Fibroblast of the conjunctiva (primary cell): ENCODE measurements at regions not wholly inside any gene's neighbourhood (a gene's known extent, or its start where the extent isn't known, plus 50 kb on each side); places are given as distances from the start of the nearest gene placed in this dataset.
A peak's percentile ranks its signal among the peaks of the same experiment; 100 is the strongest.

Experiments
- DNase-seq: peaks from one replicate; pipeline ENCODE4 v3.0.0-alpha.2; 2010; ENCODE audit warnings: low read depth

DNA sequence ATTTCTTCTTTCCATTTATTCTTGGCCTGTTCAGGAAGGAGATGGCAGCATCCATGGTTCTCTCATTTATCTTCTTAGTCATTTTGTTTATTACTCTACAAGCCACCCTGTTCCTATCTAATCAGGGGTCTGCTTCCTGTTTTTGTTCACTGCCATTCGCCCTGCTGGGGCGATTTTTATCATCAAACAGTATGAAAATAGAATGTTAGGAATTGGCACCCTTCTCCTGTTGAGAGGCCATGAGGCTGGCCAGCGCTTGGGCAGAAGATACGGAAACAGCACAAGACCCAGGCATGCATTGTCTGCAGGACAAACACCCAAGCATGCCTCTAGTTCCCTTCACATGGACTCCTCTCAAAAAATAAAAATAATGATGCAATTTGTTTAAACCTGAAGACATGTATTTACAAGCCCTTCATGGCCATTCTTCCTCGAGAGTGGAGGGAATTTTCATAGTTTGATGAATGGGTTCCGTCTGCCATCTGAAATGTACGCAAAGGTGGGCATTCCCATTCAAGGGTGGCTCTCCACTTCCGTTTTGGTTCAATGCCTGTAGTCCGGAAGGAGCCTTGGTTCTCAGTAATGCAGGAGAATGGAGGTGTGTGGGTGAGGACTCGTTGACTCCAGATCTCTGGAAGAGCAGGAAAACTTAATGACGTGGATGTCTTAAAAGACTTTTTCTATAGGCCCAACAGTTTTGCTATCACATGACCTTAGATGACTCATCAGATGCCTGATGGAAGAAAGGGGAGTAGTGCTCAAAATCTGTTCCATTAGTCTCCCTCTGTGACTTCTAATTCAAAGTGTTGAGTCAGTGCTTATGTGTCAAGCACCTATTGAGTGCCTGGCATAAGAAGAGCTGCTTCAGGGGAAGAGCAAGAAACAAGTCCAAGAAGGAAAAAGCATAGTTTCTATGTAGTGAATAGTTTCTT lies 252.4 kb upstream of the TBX3 start:
- DNase-seq = no peak

DNA sequence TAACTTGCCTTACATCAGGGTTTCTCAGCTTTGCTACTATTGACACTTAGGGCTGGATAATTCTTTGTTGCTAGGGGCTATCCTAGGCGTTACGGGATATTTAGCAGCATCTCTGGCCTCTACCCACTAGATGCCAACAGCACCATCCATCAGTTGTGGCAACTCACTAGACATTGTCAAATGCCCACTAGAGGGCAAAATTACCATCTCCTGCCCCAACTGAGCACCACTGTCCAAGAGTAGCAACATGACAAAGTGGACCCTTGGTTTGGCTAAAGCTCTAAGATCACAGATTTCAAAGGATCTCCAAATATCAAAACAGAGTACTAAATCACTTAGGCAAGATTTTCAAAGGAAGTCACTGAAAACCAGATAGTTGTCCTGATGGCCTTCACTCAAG lies 251.7 kb upstream of the TBX3 start:
- DNase-seq = no peak

DNA sequence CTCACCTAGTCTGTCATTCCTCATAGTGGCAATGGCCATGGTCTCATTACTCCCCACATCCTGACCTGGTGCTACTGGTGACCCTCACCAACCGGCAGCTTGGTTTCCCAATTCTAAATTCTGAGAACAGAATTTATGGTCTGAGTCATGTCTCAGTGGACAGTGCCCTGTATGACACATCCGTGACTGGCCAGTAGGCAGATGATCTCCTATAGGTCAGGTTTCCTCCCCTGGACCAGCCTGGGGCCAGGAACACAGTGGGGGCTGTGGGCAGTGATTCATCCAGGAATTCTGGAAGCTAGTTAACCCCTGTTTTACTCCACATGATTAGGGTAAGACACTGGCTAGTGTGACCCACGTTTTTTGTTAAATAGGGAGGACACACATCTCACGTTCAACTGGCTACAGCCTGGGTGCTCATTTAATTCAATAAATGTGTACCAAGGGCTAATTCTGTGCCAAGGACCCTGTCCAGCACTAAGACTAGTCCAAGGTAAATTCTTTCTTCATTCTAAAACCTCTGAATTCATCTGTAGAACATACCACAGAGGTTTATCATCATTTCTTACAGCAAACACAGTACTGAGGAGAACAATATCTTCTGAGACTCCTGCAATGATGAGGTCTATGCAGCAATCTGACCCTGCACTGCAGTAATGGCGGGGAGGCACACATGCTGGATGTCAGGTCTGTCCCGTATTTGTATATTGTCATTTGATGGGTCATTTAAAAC lies 249.6 kb upstream of the TBX3 start:
- DNase-seq = peak; percentile 75

DNA sequence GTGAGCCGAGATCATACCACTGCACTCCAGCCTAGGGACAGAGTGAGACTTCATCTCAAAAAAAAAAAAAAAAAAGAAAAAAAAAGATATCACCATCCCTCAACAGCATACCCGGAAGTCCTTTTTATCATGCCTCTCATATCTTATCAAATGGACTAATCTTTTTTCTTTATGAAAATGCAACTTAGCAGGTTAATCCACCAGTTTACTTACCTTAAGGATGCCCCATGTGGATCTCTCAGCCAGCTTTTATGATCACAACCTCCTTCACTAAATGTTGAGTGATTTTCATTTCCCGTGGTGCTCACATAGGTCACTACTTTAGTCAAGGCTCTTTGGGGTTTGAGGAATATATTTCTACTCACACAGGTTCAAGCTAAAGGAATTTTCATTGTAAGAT lies 248.8 kb upstream of the TBX3 start:
- no peak for DNase-seq

DNA sequence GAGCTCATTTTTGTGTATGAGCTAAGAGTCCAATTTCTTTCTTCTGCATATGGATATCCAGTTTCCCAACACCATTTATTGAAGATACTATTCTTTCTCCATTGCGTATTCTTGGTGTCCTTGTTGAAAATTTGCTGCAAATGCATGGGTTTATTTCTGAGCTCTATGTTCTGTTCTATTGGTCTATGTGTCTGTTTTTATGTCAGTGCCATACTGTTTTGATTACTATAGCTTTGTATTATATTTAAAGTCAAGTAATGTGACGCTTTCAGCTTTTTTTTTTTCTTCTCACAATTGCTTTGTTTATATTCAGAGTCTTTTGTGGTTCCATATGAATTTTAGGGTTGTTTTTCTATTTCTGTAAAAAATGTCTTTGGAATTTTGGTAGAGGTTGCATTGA lies 247.1 kb upstream of the TBX3 start:
- DNase-seq = no peak

DNA sequence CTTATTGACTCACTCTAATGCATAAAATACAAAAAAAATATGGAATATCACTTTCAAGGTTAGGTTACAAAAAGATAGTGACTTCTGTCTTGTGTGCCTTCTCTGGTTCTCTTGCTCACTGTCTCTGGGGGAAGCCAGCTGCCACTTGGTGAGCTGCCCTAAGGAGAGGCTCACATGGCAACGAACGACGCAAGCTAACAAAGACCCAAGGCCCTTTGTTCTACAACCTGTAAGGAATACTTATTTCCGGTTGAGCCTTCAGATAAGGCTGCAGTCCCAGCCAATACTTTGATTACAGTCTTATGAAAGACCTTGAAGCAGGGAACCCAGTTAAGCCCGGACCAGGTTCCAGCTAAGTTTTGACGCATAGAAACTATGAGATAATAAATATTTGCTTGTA lies 242.4 kb upstream of the TBX3 start:
- DNase-seq = no peak

DNA sequence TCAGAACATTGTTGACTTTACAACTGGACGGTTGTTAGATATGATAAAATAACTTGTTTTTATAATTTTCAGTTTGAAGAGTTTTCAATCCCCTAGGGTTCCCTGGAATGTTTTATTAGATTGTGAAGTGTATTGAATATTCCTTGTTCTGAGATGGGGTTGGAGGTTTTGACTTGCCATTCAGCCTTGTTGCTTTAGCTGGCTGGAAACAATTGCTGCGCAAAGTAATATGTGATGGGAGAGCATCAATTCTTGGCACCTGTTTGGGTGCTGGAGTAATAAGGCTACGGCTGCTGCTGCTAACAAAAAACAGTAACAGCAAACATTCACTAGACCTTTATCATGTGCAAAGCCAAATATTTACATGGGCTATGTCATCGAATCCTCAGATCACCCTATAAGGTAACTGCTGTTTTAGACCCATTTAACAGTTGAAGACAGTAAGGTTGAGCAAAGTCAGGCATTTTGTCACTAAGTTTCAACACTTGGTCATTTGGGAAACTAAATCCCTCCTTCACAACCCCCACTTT lies 241.0 kb upstream of the TBX3 start:
- no peak for DNase-seq

DNA sequence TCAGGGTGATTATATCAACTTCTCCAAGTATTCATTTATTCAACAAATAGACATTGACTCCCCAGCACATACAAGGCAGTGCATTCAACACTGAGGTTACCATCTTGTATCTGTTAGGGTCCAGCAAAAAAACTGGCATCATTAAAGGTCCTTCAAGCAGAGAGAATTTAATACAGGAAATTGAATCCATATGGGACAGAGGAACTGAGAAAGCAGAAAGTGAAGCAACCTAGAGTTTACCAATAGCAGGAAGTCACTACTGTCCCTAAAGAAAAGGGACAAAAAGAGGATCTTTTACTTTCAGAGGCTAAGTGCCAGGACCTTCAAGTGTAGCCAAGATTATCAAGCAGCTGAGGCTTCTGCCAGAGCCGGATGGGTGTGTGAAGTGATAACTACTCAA lies 237.8 kb upstream of the TBX3 start:
- no peak for DNase-seq

DNA sequence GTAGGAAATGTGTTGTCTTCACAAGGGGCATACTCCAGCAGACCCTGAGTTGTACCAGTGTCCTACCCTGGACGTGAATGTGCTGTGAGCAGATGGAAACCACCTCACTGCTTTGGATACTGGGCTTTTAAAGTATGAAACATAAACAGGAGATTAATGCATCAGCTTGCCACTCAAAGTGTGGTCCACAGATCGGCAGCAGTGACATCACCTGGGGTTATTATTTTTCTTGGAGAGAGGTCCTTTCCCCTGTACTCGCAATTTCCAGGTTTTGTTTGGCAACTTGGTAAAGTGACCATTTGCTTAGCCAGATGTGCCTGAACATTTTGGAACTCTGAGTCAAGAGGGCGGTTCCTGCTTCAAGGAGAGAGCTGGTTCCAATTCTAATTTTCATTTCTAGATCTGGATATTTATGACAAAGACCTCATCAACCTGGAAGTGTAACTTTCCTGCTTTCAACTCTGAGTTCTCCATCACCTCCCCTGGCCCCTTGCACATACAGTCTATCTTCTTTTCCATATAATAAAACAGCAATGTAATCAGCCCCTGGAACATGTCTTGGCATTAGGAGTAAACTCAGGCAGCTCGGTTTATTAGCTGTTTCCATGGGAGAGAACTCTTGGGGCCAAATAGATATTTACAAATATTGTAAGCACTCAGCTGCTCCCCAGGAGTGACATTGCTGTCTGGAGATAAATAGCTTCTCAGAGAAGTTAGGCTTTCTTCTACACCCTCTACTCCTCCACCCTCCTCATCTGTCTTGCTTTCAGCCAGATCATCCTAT lies 237.0 kb upstream of the TBX3 start:
- DNase-seq = no peak

DNA sequence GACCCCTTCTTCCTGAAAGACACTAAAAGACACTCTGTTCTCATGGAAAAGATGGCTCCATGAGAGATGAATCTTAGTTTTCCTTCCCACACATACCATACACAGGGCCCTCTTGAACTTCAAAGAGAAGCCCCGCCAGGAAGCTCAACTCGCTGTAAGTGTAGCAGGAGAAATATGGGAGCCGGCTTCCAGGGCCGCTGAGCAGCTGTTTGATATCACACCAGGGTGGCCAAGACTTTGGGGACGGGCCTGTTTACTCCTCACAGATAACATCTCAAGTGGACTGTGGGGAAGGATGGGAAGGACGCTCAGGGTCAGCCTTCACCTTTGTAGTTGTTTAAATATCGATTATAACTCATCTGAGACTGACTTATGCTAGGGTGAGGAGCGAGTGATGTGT lies 235.5 kb upstream of the TBX3 start:
- no peak for DNase-seq

DNA sequence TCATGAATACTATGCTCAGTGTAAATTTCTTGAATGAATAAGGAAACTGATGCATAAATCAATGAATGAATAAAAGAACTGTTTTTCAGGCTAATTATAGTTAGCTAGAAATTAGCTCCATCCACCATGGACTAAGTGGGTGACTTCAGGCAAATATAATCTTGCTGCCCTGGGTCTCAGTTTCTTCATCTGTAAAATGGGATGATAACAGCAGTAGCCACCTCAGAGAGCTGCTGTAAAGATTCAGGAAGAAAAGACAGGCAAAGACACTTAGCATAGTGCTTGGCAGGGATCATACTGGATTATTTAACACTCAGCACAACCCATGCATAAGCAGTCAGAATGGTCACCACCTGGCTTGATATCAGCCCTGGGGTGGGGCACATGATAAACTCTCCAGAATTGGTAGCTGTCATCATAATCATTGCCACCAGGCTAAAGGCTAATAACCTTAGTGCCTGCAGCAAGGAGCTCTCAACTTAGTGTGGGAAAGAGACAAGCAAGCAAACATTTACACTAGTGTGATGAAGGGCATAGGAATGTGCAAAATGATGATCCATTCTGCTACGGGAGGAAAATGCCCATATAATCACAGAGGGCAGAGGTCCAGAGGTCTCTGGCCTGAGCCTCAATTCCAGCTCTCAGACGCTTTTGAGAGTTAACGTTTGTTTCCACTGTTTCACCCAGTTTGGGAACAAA lies 234.7 kb upstream of the TBX3 start:
- DNase-seq = no peak

DNA sequence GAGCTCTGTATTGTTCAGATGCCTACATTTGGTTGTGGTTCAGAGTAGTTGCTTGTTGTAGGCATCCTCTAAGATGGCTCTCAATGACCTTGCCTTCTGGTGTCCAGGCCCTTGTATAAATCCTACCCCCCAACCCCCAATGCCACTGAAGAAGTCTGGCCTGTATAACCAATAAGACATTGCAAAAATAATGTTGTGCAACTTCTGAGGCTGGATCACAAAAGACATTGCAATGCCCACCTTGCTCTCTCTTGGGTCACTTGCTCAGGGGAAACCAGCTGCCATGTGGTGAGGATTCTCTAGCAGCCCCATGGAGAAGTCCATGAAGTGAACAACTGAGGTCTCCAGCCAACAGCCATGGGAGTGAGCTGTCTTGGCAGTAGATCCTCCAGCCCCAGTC lies 234.0 kb upstream of the TBX3 start:
- DNase-seq = no peak

DNA sequence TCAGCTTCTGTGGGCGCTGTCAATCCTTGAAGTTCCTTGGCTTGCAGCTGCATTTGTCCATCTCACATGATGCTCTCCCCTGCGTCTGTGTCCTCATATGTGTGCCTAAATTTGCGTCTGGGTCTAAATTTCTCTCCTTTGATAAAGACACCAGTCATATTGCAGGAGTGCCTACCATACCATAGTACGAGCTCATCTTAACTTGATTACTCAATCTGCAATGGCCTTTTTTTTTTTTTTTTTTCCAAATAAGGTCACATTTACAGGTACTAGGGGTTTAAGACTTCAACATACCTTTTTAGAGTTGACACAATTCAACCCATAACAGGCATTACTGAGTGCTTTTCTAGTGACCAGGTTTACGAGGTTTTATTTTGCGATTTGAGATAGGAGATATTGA lies 233.3 kb upstream of the TBX3 start:
- DNase-seq = no peak

DNA sequence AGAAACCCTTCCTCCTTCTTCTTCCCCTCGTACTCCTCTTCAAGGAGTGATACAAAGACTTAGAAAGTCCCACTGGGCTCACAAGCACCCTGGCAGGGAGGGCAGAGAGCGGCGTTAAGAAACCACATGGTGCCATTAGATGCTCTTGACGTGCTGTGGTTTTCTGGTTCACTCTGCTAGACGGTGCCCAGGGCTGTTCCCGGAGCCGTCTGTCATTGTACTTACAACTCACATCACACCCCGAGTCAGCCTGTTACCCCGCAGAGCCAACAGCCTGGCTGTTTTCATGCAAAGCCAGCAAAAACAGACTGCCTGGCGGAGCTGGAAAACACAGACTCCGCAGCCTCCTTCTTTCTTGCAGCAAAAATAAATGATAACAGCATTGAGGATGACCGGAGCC lies 232.6 kb upstream of the TBX3 start:
- DNase-seq = no peak

DNA sequence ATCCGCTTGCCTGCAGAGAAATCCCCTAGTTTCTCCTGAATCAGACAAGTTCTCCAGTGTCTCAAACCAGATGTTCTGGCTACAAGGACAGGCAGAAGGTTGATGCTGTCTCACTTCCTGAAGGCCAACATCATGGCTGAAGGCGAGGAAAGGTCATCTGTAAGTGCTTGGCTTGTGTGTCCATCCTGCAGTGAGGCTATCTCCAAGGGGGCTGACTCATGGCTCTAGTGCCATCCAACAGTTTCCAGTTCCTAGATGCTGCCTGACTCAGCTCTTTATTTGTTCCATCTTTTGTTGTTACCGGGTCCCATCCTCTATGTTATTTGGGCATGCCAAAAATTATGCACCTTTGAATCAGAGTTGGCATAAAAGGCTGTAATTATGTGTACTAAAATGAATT lies 232.1 kb upstream of the TBX3 start:
- DNase-seq = peak; percentile 80

DNA sequence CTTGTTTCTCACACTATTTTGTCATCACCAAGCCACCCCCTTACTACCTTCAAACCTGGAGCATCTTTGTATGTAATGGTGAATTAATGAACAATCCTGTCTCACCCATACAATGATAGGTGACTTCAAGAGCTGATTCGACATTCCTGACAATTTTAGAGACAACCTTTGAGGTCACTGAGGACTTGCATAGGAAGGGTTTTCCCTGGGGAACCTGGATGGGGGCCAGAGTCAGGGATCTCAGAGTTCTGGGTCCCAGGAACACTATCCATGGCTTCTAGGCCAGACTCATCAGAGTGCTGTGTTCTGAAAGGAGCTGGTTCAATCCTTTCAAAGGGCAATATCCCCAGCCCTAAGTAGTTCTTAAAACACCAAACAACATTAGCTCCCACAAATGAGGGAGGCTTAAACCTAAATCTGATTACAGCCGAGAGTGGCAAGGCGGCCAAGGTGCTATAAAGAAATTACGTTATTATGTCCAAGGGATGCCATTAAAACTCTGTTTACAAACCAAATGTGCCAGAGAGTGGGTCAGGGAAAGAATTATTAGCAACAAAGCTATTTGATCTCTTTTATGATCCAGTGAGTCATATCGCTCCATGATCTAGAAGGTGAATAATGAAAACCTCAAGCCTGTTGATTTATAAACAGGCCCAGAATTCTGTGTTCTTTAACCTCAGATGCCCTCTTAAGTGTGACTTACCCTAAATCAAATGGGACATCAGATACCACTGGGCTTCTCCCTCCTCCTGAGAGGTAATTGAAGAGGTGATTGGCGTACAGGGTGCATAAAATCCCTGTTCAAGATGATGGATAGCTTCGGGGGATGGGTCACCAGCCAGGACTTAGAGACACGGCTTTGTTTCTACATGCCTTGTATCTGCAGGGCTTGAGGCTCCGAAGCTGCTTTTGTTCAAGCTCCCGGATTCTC lies 230.2 kb upstream of the TBX3 start:
- no peak for DNase-seq

DNA sequence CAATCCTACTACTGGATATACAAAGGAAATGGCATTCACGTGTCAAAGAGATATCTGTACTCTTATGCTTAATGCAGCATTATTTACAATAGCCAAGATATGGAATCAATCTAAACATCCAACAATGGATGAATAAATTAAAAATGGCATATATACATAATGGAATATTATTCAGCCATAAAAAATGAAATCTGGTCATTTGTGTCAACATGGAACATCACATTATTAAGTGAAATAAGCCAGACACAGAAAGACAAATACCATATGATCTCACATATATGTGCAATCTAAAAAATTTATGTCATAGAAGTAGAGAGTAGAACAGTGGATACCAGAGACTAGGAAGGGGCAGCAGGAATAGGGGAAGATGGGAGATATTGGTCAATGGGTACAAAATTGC lies 228.8 kb upstream of the TBX3 start:
- DNase-seq = no peak

DNA sequence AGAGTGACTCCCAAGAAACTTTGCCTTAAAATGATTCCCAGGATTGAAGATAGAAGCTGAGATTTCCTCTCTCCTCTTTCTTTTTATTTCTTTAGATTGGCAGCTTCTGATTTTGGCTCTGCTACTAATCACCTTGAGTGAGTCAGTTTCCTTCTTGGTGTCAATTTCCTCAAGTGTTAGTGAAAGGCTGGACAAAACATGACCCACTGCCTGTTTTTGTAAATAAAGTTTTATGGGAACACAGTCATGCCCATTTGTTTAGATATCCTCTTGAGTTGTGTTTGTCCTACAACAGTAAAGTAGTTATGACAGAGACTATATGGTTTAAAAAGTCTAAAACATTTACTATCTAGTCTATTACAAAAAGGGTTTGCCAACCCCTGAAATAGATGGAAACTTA lies 227.2 kb upstream of the TBX3 start:
- DNase-seq = no peak

DNA sequence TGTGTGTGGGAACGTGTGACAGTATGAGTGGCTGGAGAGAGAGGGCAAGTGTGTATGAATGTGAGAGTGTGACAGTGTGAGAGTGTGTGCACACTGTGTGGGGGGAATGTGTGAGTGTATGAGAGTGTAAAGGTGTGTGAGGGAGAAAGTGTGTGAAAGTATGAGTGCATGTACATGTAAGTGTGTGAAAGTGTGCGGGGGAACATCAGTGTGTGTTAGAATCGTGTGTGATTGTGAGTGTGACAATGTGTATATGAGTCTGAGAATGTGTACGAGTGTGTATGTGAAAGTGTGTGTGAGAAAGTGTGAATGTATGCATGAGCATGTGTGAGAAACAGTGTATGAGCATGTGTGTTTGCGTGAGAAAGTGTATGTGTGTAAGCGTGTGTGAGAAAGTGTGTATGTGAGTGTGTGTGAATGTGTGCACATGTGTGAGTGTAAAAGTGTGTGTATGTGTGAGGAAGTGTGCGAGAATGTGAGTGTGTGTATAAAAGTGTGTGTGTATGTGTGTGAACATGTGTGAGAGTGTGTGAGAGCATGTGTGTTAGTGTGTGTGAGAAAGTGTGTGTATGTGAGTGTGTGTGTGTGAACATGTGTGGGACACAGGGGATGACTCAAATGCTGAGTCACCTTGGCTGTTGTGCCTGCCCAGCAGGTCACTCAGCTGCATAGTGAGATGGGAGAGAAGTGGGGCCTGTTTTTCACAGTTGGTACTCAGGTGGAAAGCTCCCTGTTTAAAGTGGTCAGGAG lies 220.5 kb upstream of the TBX3 start:
- DNase-seq = no peak

DNA sequence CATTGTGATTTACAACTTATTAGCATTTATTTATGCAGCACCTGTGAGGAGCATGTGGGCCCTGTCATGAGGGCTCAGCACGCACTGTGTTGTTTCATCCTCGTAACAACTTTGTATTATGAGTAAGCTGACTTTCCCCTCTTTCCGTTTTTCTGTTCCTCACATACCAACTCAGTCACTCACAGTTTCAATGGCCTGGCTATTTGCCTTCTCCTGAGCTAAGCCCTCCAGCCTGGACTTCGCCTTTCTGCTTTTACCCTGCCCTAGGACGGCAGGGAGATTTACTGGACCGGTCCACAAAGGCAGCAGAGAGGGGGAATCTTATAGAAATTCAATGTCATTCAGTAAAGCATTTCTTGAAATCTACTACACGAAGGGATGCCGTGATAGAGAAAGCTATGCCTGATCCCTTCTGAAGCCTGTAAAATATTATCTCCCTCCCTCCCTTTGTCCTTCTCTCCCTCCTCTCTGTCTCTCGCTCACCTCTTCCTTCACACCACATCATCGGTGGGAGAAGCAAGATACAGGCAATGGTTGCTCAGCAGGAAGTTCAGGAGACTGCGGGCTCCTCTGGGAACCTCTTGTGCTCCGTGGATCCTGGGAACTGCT lies 219.2 kb upstream of the TBX3 start:
- no peak for DNase-seq
